HepG2 (cell line): ENCODE measurements at regions not wholly inside any gene's neighbourhood (a gene's known extent, or its start where the extent isn't known, plus 50 kb on each side); places are given as distances from the start of the nearest gene placed in this dataset.

Source experiments
- ATAC-seq: fragments of 200-7000 bp; cut with Tn5 transposase; 3 replicates; pipeline ENCODE4 v1.9.1; 2020; ENCODE audit warnings: mild to moderate bottlenecking, moderate library complexity
- BruUV-seq: library from RNA; stranded (reverse); fragments of 400-500 nt; replicated peaks from 2 replicates; lab custom pipeline; 2021; lab: Mats Ljungman, UMichigan
- CTCF ChIA-PET: fragments of 300-600 bp; formaldehyde crosslinking; extraction: SDS; loops from one replicate; lab custom pipeline; 2021; ENCODE audit warnings: low total read pairs, inconsistent platforms, low intra/inter-chr PET ratio; lab: Yijun Ruan, JAX
- POLR2A ChIA-PET: fragments of 350-600 bp; sonication (Branson Sonifier 250); formaldehyde crosslinking; loops from one replicate; lab custom pipeline; 2020; ENCODE audit warnings: antibody characterized with exemption, inconsistent platforms; lab: Yijun Ruan, JAX
- DNase-seq: peaks from one replicate; pipeline ENCODE4 v3.0.0-alpha.2; 2015; ENCODE audit warnings: low spot score
- FAIRE-seq: peaks from 3 replicates; lab custom pipeline; 2011; peaks lifted over from hg19 to GRCh38; lab: Jason Lieb, UNC
- H2AFZ ChIP-seq: one replicate; pipeline ENCODE4 v1.6.1; 2011; ENCODE audit warnings: low read length, inconsistent platforms
- H3K27ac ChIP-seq: fragments of 300-600 bp; 3 replicates; pipeline ENCODE4 v1.8.0; 2011; ENCODE audit warnings: mixed run types, mild to moderate bottlenecking, mixed read lengths, low read length, inconsistent platforms; ENCODE audit not compliant: insufficient read depth; ENCODE audit errors: extremely low read length
- H3K27me3 ChIP-seq, 2 experiments: fragments of 200-600 bp in 1 of 2; 2 replicates in 1 of 2; 3 replicates in 1 of 2; pipeline versions ENCODE4 v1.6.0 to v1.8.0; 2011; ENCODE audit warnings: low read length in 2 of 2, mild to moderate bottlenecking in 2 of 2, moderate library complexity in 2 of 2, inconsistent platforms in 1 of 2; ENCODE audit not compliant: insufficient read depth in 2 of 2, control insufficient read depth in 1 of 2
- H3K36me3 ChIP-seq, 2 experiments: fragments of 200-600 bp in 1 of 2; replicated peaks in 1 of 2; 2 replicates in 1 of 2; 3 replicates in 1 of 2; pipeline versions ENCODE4 v1.5.1 to v1.8.0; 2011; ENCODE audit warnings: low read length in 2 of 2, inconsistent platforms in 1 of 2; ENCODE audit not compliant: insufficient read depth in 2 of 2, control insufficient read depth in 1 of 2
- H3K4me1 ChIP-seq: 2 replicates; pipeline ENCODE4 v1.5.1; 2012; ENCODE audit warnings: low read length, inconsistent platforms; ENCODE audit not compliant: insufficient read depth
- H3K4me2 ChIP-seq: 2 replicates; pipeline ENCODE4 v1.6.0; 2011; ENCODE audit warnings: low read depth, low read length, inconsistent platforms
- H3K4me3 ChIP-seq, 3 experiments: fragments of 200-600 bp in 1 of 3; sonication (generic), shearing (Covaris generic) in 1 of 3; replicated peaks in 1 of 3; 2 replicates each; pipeline ENCODE4 v1.5.1; 2011 to 2016; ENCODE audit warnings: low read length in 3 of 3, inconsistent platforms in 2 of 3, low read depth in 2 of 3, mild to moderate bottlenecking in 2 of 3, control low read depth in 1 of 3, mixed read lengths in 1 of 3; ENCODE audit not compliant: insufficient read depth in 1 of 3
- H3K79me2 ChIP-seq: one replicate; pipeline ENCODE4 v1.6.1; 2011; ENCODE audit warnings: low read length, inconsistent platforms; ENCODE audit not compliant: insufficient read depth
- H3K9ac ChIP-seq: 2 replicates; pipeline ENCODE4 v1.6.0; 2011; ENCODE audit warnings: mild to moderate bottlenecking, low read depth, low read length, inconsistent platforms; ENCODE audit not compliant: insufficient read depth
- H3K9me3 ChIP-seq: 2 replicates; pipeline ENCODE4 v1.5.1; 2012; ENCODE audit warnings: mild to moderate bottlenecking, low read length
- H4K20me1 ChIP-seq: 2 replicates; pipeline ENCODE4 v1.6.0; 2011; ENCODE audit warnings: inconsistent platforms, mild to moderate bottlenecking, low read length, moderate library complexity; ENCODE audit not compliant: insufficient read depth
- BCL6 ChIP-seq: IDR thresholded peaks from 2 replicates; pipeline ENCODE4 v1.6.1; 2016; ENCODE audit warnings: missing genetic modification reagents, missing compliant biosample characterization
- PHB2 ChIP-seq: fragments of 450-650 bp; IDR thresholded peaks from 2 replicates; pipeline ENCODE4 v1.6.1; 2018; ENCODE audit not compliant: partially characterized antibody
- SRSF1 ChIP-seq: fragments of 200-400 bp; formaldehyde crosslinking; optimal IDR thresholded peaks from 2 replicates; pipeline ENCODE3; 2017; ENCODE audit warnings: mild to moderate bottlenecking, low read depth, low read length, moderate library complexity
- ZNF24 ChIP-seq: fragments of 450-650 bp; IDR thresholded peaks from 2 replicates; pipeline ENCODE4 v1.6.1; 2017; ENCODE audit warnings: antibody characterized with exemption, mild to moderate bottlenecking
- ZNF639 ChIP-seq: conservative IDR thresholded peaks from 2 replicates; pipeline ENCODE4 v1.6.1; 2018; ENCODE audit warnings: missing genetic modification reagents
- ZNF660 ChIP-seq: sonication (generic); formaldehyde crosslinking; IDR thresholded peaks from 2 replicates; pipeline ENCODE4 v1.5.1; 2020; ENCODE audit warnings: mild to moderate bottlenecking, low read depth, missing genetic modification reagents, borderline replicate concordance
- ZNF709 ChIP-seq: sonication (generic); formaldehyde crosslinking; IDR thresholded peaks from 2 replicates; pipeline ENCODE4 v1.5.0; 2020; ENCODE audit warnings: mild to moderate bottlenecking, missing genetic modification reagents
- ZNF878 ChIP-seq: sonication (generic); formaldehyde crosslinking; IDR thresholded peaks from 2 replicates; pipeline ENCODE4 v1.8.1; 2023; ENCODE audit warnings: mild to moderate bottlenecking, missing genetic modification reagents, moderate library complexity
- WGBS: methylation state at CpG from one replicate; pipeline ENCODE4 v1.1.6; 2017; ENCODE audit warnings: low lambda C conversion rate; 5-methylcytosine and 5-hydroxymethylcytosine counted together
- in situ Hi-C: cut with HindIII; loops from 2 replicates; pipeline ENCODE4 v1.10.0; 2017; ENCODE audit warnings: low pct_unique_long_range_greater_than_20kb; ENCODE audit not compliant: extremely low pct_ligation_motif_present
- intact Hi-C: fragments of 100-400 bp; cut with micrococcal nuclease; formaldehyde crosslinking; loops from one replicate; pipeline ENCODE4 v1.10.0; 2022; ENCODE audit not compliant: unreplicated experiment

GRCh38 chr13:57569986-57570385 is 61.6 kb upstream of the PCDH17 start:
- Histone ChIP-seq H3K9me3 (peaks cover 26% of the 10 kb centered on the region), H3K79me2 (no peaks in the 10 kb centered on the region), H2AFZ (no peak overlapping the region), H4K20me1 (no peaks in the 10 kb centered on the region), H3K4me1 (no peaks in the 10 kb centered on the region), H3K36me3 (no peaks in the 10 kb centered on the region), H3K4me3 (no peak overlapping the region), H3K27me3 (no peaks in the 10 kb centered on the region), H3K4me2 (no peak overlapping the region), H3K27ac (no peak overlapping the region)
- ChIA-PET CTCF (no interaction called here), POLR2A (no interaction called here)
- DNase-seq (no peak), FAIRE-seq (no peak)
- 5% methylated on average over 1 of the region's 1 CpG for WGBS
- no TSS peak for BruUV-seq
- TF ChIP-seq ZNF660 (CRISPR knock-in tag): no peak
- TF ChIP-seq ZNF878 (CRISPR knock-in tag): no peak
- no peak for TF ChIP-seq SRSF1
- TF ChIP-seq ZNF24: no peak
- no peak for TF ChIP-seq ZNF709 (CRISPR knock-in tag)
- TF ChIP-seq PHB2: no peak
- no peak for TF ChIP-seq BCL6
- TF ChIP-seq ZNF639 (CRISPR knock-in tag): no peak
- TF ChIP-seq, all 625 proteins: peak for 0
- intact Hi-C loops: no loop called here
- ATAC-seq: no peak
- H3K9ac ChIP-seq: no peak overlapping the region
- in situ Hi-C loops: no loop called here
